ENCODE measurements at regions not wholly inside any gene's neighbourhood (a gene's known extent, or its start where the extent isn't known, plus 50 kb on each side); places are given as distances from the start of the nearest gene placed in this dataset.

DNA sequence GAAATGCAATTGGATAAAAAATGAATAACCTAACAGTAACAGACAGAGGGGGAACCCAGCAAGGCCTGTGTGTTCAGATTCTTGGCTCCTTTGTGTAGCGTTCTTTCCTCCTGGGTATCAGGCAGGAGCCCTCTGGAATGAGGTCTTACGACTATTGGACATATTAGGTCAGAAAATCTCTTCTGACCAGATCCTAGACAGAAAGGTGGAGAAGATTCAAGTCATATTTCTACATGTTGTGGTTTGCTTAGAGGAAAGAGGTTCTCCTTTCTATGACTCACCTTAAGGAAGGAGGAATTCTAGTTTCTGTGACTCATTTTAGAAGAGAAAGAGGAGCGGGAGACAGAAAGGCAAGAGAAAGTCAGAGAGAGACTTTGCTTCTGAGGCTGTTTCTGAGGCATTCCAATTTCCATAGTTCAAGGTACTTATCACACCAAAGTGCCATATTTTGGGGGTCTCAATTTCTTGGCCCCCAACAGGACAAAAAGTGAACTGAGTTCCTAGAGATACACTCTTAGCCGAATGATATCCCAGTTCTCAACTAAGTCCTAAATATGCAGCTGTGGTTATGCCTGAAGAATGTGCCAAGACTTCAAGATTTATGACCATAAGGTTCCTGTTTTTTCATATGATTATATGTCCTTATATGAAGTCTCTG, 618.6 kb downstream of the ZEB2 start:
- no peak overlapping the region for H3K4me3 ChIP-seq (ENCODE audit: low read depth, low read length)
- TF ChIP-seq, protein P1, sequence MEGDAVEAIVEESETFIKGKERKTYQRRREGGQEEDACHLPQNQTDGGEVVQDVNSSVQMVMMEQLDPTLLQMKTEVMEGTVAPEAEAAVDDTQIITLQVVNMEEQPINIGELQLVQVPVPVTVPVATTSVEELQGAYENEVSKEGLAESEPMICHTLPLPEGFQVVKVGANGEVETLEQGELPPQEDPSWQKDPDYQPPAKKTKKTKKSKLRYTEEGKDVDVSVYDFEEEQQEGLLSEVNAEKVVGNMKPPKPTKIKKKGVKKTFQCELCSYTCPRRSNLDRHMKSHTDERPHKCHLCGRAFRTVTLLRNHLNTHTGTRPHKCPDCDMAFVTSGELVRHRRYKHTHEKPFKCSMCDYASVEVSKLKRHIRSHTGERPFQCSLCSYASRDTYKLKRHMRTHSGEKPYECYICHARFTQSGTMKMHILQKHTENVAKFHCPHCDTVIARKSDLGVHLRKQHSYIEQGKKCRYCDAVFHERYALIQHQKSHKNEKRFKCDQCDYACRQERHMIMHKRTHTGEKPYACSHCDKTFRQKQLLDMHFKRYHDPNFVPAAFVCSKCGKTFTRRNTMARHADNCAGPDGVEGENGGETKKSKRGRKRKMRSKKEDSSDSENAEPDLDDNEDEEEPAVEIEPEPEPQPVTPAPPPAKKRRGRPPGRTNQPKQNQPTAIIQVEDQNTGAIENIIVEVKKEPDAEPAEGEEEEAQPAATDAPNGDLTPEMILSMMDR (IDR thresholded peaks at IDR 0.05; ENCODE audit: borderline replicate concordance, insufficient read depth, low read depth, low read length), result no peak

DNA sequence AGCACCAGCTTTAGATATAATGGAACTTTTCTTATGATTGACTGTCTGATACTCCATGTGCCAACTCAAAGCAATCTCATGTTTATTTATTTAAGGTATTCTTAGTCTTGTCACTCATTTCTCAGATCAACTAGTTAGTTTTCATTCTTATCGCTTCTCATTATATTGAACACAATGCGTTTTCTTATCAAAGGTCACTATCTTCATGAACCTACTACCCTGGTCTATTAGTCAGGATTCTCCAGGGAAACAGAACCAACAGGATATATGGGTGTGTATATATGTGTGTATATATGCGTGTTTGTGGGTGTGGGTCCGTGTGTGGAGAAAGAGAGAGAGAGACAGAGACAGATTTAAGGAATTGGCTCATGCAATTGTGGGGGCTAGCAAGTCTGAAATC, 619.9 kb downstream of the ZEB2 start:
- no peak overlapping the region for H3K4me3 ChIP-seq (ENCODE audit: low read depth, low read length)
- TF ChIP-seq, protein P1 (IDR thresholded peaks at IDR 0.05; ENCODE audit: borderline replicate concordance, insufficient read depth, low read depth, low read length), result no peak

DNA sequence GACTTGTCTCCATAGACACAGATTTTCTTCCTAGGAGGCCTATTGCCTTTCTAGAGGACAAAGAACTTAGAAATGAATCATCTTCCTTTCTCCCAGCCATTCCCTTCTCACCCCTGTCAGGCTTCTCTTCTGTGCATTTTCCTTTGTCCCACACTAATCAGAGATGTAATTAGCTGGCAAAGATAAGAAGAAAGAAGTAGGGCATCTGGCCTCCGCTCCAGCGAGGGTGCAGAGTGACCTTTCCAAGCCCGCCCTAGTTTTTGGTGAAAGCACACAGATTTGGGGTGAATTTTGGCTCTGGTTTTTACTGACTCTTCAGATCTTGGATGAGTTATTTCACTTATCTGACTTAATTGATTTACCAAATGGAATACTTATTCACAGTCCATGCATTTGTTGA, 626.5 kb downstream of the ZEB2 start:
- no peak overlapping the region for H3K4me3 ChIP-seq (ENCODE audit: low read depth, low read length)
- TF ChIP-seq, protein P1 (IDR thresholded peaks at IDR 0.05; ENCODE audit: borderline replicate concordance, insufficient read depth, low read depth, low read length), result no peak

DNA sequence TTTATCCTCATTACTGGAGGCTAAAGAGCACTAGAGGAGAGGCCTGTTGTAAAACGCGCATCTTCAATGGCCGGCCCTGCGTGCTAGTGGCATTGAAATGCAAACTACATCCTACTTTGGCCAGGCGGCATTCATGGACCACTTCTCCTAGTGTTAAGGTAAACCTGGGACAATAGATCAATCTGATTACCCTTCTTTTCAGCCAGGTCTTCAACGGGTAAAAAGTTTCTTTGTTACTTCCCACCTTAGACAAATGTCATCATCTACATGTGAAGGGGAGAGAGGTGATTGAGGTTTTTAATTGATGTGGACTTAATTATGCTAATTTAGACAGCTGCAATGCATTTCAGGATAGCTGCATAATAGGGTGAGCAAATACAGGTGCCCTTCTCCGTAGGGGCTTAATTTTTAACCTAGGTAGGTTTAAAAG, 628.0 kb downstream of the ZEB2 start:
- TF ChIP-seq, protein P1 (IDR thresholded peaks at IDR 0.05; ENCODE audit: borderline replicate concordance, insufficient read depth, low read depth, low read length), result no peak
- H3K4me3 ChIP-seq (ENCODE audit: low read depth, low read length), result no peak overlapping the region

DNA sequence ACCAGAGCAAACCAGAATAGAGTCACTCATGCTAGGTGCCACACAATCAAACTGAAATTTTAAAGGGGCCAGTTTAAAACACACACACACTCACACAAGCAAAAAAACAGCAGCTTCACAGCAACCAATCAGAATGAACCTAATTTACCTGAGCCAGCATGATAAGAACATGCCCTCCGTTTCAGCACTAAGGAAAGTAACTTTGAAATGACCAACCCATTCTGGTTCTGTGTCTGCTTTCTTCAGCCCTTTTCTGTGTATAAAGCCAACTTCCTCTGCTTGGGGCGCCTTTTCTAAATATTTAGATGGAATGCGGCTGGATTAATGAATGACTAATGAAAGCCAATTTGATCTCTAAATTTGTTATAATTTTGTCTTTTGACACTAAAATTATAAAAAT, 629.1 kb downstream of the ZEB2 start:
- TF ChIP-seq, protein P1 (IDR thresholded peaks at IDR 0.05; ENCODE audit: borderline replicate concordance, insufficient read depth, low read depth, low read length), result no peak
- H3K4me3 ChIP-seq (ENCODE audit: low read depth, low read length), result no peak overlapping the region

DNA sequence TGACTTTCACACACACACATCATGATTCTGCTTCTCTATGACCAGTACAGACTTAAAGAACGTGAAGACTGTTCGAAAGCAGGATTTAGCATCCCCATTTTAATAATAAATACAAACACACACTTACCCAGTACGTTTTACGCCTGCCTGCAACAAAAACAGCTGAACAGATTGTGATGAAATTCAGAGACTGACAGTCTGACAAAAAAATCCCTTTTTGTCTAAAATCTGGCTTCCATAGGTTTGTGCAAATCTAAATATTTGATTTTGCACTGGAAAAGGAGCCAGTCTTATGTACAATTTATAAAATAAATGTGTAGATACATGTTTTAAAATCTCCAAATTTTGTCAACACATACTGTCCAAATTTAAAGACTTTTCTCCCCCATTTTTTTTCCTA, 630.7 kb downstream of the ZEB2 start:
- TF ChIP-seq, protein P1 (IDR thresholded peaks at IDR 0.05; ENCODE audit: borderline replicate concordance, insufficient read depth, low read depth, low read length), result no peak

DNA sequence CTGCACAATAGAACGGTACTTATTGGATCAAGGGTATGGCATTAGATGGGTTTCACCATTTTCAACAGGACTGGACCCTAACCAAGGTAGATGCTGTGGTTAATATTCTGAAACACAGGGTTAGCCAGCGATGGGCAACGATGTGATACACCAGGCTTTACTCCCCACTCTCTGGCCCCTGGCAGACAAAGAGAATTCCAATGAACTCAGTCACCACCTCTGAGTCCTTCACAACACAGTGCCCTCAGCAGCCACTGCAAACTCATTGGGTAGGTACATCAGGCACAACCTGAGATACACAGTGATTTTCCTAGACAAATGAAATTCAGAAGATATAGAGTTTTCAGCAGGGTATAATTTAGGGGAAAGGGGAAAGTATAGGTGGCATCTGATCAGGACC, 634.5 kb downstream of the ZEB2 start:
- TF ChIP-seq, protein P1 (IDR thresholded peaks at IDR 0.05; ENCODE audit: borderline replicate concordance, insufficient read depth, low read depth, low read length), result no peak
- H3K4me3 ChIP-seq (ENCODE audit: low read depth, low read length), result no peak overlapping the region

More for the DNA sequence above, 630.7 kb downstream of the ZEB2 start:
- H3K4me3 ChIP-seq (ENCODE audit: low read depth, low read length), result no peak overlapping the region
